ENCODE measurements at regions not wholly inside any gene's neighbourhood (a gene's known extent, or its start where the extent isn't known, plus 50 kb on each side); places are given as distances from the start of the nearest gene placed in this dataset.

GRCh38 chr2:207320381-207321159 lies 154.8 kb upstream of the KLF7 start:
- Mint-ChIP-seq H3K9me3 (ENCODE audit: low read depth) (no peaks in the 10 kb centered on the region), H3K4me3 (ENCODE audit: low read depth) (no peak overlapping the region), H3K36me3 (ENCODE audit: insufficient read depth) (no peaks in the 10 kb centered on the region), H3K27me3 (peaks cover 29% of the 10 kb centered on the region), H3K4me1 (ENCODE audit: low read depth) (peaks cover 2% of the 10 kb centered on the region), H3K27ac (no peak overlapping the region)
- DNase-seq (ENCODE audit: low spot score, unreplicated experiment) = no peak
- TF ChIP-seq CTCF (IDR thresholded peaks at IDR 0.05; ENCODE audit: unreplicated experiment) = no peak

GRCh38 chr2:207321514-207321913 lies 155.8 kb upstream of the KLF7 start:
- Mint-ChIP-seq H3K4me1 (ENCODE audit: low read depth) (peaks cover 2% of the 10 kb centered on the region), H3K27ac (no peak overlapping the region), H3K4me3 (ENCODE audit: low read depth) (no peak overlapping the region), H3K36me3 (ENCODE audit: insufficient read depth) (no peaks in the 10 kb centered on the region), H3K9me3 (ENCODE audit: low read depth) (no peaks in the 10 kb centered on the region), H3K27me3 (peaks cover 29% of the 10 kb centered on the region)
- no peak for DNase-seq (ENCODE audit: low spot score, unreplicated experiment)
- no peak for TF ChIP-seq CTCF (IDR thresholded peaks at IDR 0.05; ENCODE audit: unreplicated experiment)

DNA sequence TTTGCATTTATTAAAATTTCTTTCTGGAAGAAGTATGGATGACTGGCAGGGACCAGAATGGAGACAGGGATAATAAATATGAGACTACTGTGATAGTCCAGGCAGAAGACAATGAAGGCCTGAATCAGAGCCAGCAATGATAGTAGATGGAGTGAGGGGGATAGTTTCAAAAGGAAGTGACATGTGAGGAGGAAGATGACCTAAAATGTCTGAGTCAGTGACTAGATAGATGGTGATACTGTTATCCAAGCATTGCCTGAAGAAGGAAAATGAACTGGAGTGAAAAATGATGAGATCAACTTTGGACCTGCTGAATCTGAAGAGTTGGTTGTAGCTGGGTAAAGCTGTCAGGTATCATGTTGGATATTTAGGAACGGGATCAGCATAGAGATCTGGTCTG lies 158.3 kb upstream of the KLF7 start:
- Mint-ChIP-seq H3K4me1 (ENCODE audit: low read depth) (no peaks in the 10 kb centered on the region), H3K9me3 (ENCODE audit: low read depth) (no peaks in the 10 kb centered on the region), H3K36me3 (ENCODE audit: insufficient read depth) (no peaks in the 10 kb centered on the region), H3K4me3 (ENCODE audit: low read depth) (no peak overlapping the region), H3K27me3 (peaks cover 41% of the 10 kb centered on the region), H3K27ac (no peak overlapping the region)
- no peak for DNase-seq (ENCODE audit: low spot score, unreplicated experiment)
- TF ChIP-seq CTCF (IDR thresholded peaks at IDR 0.05; ENCODE audit: unreplicated experiment) = no peak

DNA sequence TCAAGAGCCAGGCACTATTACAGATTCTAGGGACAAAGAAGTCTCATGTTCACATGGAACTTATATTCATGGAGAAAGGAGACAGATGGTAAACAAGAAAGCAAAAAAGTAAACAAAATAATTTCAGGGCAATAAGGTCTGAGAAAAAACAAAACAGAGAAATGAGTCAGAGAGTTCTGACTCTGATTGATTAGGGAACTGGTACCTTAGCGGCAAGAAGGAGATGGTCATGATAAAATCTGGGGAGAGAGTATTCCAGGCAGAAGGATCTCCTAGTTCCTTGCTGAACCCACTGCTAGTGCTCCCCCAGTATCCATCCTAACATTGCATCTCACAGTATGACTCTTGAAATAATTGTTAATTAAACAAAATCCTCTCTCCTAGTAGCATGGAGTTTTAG lies 161.8 kb upstream of the KLF7 start:
- TF ChIP-seq CTCF (IDR thresholded peaks at IDR 0.05; ENCODE audit: unreplicated experiment) = no peak
- Mint-ChIP-seq H3K27ac (no peak overlapping the region), H3K4me1 (ENCODE audit: low read depth) (peaks cover 6% of the 10 kb centered on the region), H3K4me3 (ENCODE audit: low read depth) (no peak overlapping the region), H3K36me3 (ENCODE audit: insufficient read depth) (no peaks in the 10 kb centered on the region), H3K9me3 (ENCODE audit: low read depth) (no peaks in the 10 kb centered on the region), H3K27me3 (peaks cover 38% of the 10 kb centered on the region)
- DNase-seq (ENCODE audit: low spot score, unreplicated experiment) = no peak

DNA sequence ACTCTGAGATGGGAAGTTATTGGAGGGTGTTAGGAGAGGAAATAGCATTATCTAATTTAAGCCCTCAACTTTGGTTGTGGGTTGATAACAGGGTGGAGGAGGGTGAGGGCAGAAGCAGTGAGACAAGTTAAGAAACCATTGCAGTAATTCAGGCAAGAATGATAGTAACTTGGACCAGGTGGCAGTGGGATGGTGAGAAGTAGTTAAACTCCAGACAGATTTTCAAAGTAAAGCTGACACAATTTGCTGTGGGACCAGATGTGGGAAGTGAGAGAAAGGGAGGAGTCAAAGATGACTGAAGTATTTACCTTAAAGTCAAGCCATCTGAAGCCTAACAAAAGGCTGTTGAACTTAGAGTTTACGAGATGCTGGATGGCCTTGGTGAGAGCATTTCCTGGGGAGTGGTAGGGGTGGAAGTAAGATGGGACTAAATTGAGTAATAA lies 163.2 kb upstream of the KLF7 start:
- DNase-seq (ENCODE audit: low spot score, unreplicated experiment) = no peak
- no peak overlapping the region for H3K27ac Mint-ChIP-seq
- H3K4me3 Mint-ChIP-seq (ENCODE audit: low read depth) = no peak overlapping the region
- TF ChIP-seq CTCF (IDR thresholded peaks at IDR 0.05; ENCODE audit: unreplicated experiment) = no peak
- H3K27me3 Mint-ChIP-seq = peaks cover 39% of the 10 kb centered on the region
- H3K36me3 Mint-ChIP-seq (ENCODE audit: insufficient read depth) = no peaks in the 10 kb centered on the region
- peaks cover 7% of the 10 kb centered on the region for H3K4me1 Mint-ChIP-seq (ENCODE audit: low read depth)
- no peaks in the 10 kb centered on the region for H3K9me3 Mint-ChIP-seq (ENCODE audit: low read depth)
